Right lobe of liver (tissue), 4 donors: ENCODE measurements at regions not wholly inside any gene's neighbourhood (a gene's known extent, or its start where the extent isn't known, plus 50 kb on each side); places are given as distances from the start of the nearest gene placed in this dataset.

ENCODE experiments used
- CTCF ChIP-seq, 4 donors: fragments of 200-600 bp in 3 of 4; fragments of 450-650 bp in 1 of 4; IDR thresholded peaks; one replicate each; pipeline versions ENCODE4 v1.5.1 to v1.8.0; 2016 to 2022; ENCODE audit warnings: antibody characterized with exemption in 4 of 4, mild to moderate bottlenecking in 2 of 4
- POLR2A ChIP-seq: fragments of 450-650 bp; IDR thresholded peaks from one replicate; pipeline ENCODE4 v1.6.1; 2017; ENCODE audit warnings: antibody characterized with exemption, mild to moderate bottlenecking
- donor health status: DM: no; HTN: no; CAD: no.
- donor health status: DM: no; HTN: no; CAD: no.
- donor health status: DM: no; HTN: yes; CAD: no.

- no peak for TF ChIP-seq POLR2A
- TF ChIP-seq CTCF (IDR thresholded peaks at IDR 0.05), result no peak
Measured at GRCh38 chr4:133593764-133594163, 444.7 kb downstream of the PCDH10 start.
